ENCODE measurements at regions not wholly inside any gene's neighbourhood (a gene's known extent, or its start where the extent isn't known, plus 50 kb on each side); places are given as distances from the start of the nearest gene placed in this dataset.
"Not testable (repeated sequence)": the region's sequence is repeated elsewhere in the genome, so short reads cannot be mapped to it uniquely, and the experiment has no call there.

GRCh38 chr18:43830947-43831346 is 553.7 kb upstream of the SYT4 start:
- Histone ChIP-seq H3K4me1 (ENCODE audit: control insufficient read depth in 3 of 3, insufficient read depth in 3 of 3, low read length in 3 of 3) (no peaks in the 10 kb centered on the region), H3K27me3 (ENCODE audit: control insufficient read depth in 3 of 3, insufficient read depth in 3 of 3, low read length in 3 of 3) (no peaks in the 10 kb centered on the region), H3K4me3 (ENCODE audit: low read length in 3 of 3) (no peak overlapping the region), H3K36me3 (ENCODE audit: control insufficient read depth in 3 of 3, insufficient read depth in 3 of 3, low read length in 3 of 3) (no peaks in the 10 kb centered on the region), H3K9ac (ENCODE audit: low read depth in 1 of 3, low read length in 3 of 3) (peak overlapping the region in 1 of 3 donors; percentile 34), H3K9me3 (ENCODE audit: control insufficient read depth in 3 of 3, low read length in 3 of 3) (no peaks in the 10 kb centered on the region), H3K27ac (ENCODE audit: low read depth, low read length) (peak overlapping the region; percentile 16)

DNA sequence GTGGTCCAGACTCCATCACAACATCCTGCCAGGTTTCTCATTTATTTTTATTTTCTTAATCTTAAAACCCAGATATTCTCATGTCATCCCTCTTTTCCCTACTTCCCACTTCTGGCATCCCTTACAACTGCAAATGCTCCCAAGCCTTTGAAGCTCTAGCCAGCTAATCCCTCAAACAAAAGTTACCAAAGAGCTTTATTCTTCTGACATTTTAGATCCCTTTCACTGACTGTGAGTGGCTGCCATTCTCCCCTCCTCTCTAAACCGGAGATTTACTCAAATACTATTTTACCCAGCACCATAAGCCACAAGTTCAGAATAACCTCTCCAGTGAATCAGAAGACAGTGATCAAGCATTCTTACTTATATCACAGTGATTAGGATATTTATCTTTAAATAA is 569.0 kb upstream of the SYT4 start:
- H3K9me3 ChIP-seq (ENCODE audit: control insufficient read depth in 3 of 3, low read length in 3 of 3), result no peaks in the 10 kb centered on the region
- H3K36me3 ChIP-seq (ENCODE audit: control insufficient read depth in 3 of 3, insufficient read depth in 3 of 3, low read length in 3 of 3), result no peaks in the 10 kb centered on the region
- H3K27ac ChIP-seq (ENCODE audit: low read depth, low read length), result no peak overlapping the region
- no peak overlapping the region for H3K9ac ChIP-seq (ENCODE audit: low read depth in 1 of 3, low read length in 3 of 3)
- no peak overlapping the region for H3K4me3 ChIP-seq (ENCODE audit: low read length in 3 of 3)
- no peaks in the 10 kb centered on the region for H3K27me3 ChIP-seq (ENCODE audit: control insufficient read depth in 3 of 3, insufficient read depth in 3 of 3, low read length in 3 of 3)
- H3K4me1 ChIP-seq (ENCODE audit: control insufficient read depth in 3 of 3, insufficient read depth in 3 of 3, low read length in 3 of 3), result no peaks in the 10 kb centered on the region

DNA sequence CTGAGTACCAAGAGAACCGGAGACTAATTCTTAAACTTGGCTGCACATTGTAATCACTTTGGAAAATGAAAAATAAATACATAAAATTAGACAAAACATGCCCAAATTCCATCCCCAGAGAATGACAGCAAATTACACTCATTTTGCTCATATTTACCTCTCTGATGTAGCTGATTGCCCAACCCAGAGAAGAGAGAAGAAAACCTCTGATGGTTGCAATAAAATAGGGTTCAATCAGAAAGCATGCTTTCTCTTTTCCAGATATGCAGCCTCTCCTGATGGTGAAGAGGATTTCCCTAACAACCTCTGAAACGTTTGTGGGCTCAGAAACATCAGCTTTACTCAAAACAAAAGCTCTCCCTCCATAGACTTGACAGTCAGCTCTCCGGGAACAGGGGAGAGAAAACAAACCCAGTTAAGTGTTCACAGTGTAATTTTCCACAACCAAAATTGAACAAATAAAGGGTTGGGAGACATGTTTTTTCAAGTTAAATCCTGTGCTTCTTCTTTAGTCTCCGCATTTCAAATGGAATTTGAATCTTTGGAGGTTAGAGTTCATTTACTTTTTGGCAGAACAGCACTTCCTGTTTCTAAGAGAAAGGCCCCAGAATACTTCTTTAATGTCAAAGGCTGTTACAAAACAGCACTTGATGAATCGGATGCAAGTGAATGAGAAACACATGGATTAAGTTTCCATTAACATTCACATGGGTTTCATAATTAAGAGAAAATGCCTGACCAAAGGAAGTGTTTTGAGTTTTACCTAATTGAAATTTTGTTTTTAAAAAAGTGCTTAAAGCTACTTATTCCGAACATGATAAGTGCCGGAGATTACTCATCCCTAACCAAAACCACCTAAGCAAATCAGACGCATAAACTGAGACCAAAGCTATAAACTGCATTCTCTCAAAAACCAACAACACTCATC is 570.1 kb upstream of the SYT4 start:
- Histone ChIP-seq H3K36me3 (ENCODE audit: control insufficient read depth in 3 of 3, insufficient read depth in 3 of 3, low read length in 3 of 3) (no peaks in the 10 kb centered on the region), H3K27ac (ENCODE audit: low read depth, low read length) (peak overlapping the region; percentile 41), H3K4me3 (ENCODE audit: low read length in 3 of 3) (no peak overlapping the region), H3K27me3 (ENCODE audit: control insufficient read depth in 3 of 3, insufficient read depth in 3 of 3, low read length in 3 of 3) (no peaks in the 10 kb centered on the region), H3K9me3 (ENCODE audit: control insufficient read depth in 3 of 3, low read length in 3 of 3) (no peaks in the 10 kb centered on the region), H3K4me1 (ENCODE audit: control insufficient read depth in 3 of 3, insufficient read depth in 3 of 3, low read length in 3 of 3) (no peaks in the 10 kb centered on the region), H3K9ac (ENCODE audit: low read depth in 1 of 3, low read length in 3 of 3) (no peak overlapping the region)

GRCh38 chr18:43849831-43850230 is 572.5 kb upstream of the SYT4 start:
- not testable (repeated sequence) for H3K9me3 ChIP-seq (ENCODE audit: control insufficient read depth in 3 of 3, low read length in 3 of 3); H3K27ac ChIP-seq (ENCODE audit: low read depth, low read length); H3K4me1 ChIP-seq (ENCODE audit: control insufficient read depth in 3 of 3, insufficient read depth in 3 of 3, low read length in 3 of 3); H3K27me3 ChIP-seq (ENCODE audit: control insufficient read depth in 3 of 3, insufficient read depth in 3 of 3, low read length in 3 of 3); H3K36me3 ChIP-seq (ENCODE audit: control insufficient read depth in 3 of 3, insufficient read depth in 3 of 3, low read length in 3 of 3); H3K9ac ChIP-seq (ENCODE audit: low read depth in 1 of 3, low read length in 3 of 3); H3K4me3 ChIP-seq (ENCODE audit: low read length in 3 of 3)

- Histone ChIP-seq H3K4me1 (ENCODE audit: control insufficient read depth in 3 of 3, insufficient read depth in 3 of 3, low read length in 3 of 3) (no peaks in the 10 kb centered on the region), H3K9ac (ENCODE audit: low read depth in 1 of 3, low read length in 3 of 3) (no peak overlapping the region), H3K9me3 (ENCODE audit: control insufficient read depth in 3 of 3, low read length in 3 of 3) (no peaks in the 10 kb centered on the region), H3K4me3 (ENCODE audit: low read length in 3 of 3) (no peak overlapping the region), H3K27ac (ENCODE audit: low read depth, low read length) (no peak overlapping the region), H3K27me3 (ENCODE audit: control insufficient read depth in 3 of 3, insufficient read depth in 3 of 3, low read length in 3 of 3) (no peaks in the 10 kb centered on the region), H3K36me3 (ENCODE audit: control insufficient read depth in 3 of 3, insufficient read depth in 3 of 3, low read length in 3 of 3) (no peaks in the 10 kb centered on the region)
Measured at GRCh38 chr18:43855376-43855775, 578.1 kb upstream of the SYT4 start.

DNA sequence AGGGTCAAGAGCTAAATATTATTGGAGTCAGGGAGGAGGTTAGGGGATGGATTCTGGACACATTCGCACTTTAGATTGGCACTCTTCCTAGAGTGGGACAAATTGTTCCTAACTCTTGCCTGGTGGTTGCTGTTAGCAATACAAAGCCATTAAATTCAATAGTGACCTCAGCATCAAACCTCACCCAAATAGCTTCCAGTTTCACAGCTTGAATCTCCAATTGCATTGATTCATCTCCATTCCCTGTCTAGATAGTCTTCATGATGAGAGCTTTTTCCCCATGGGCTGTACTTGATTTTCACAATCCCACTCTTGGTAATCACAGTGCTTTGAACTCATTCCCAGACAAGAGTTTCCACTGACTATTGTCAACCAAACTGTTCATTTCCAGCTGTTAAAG is 585.9 kb upstream of the SYT4 start:
- H3K9me3 ChIP-seq (ENCODE audit: control insufficient read depth in 3 of 3, low read length in 3 of 3), result no peaks in the 10 kb centered on the region
- peaks cover 0 to 3% (median 0%) of the 10 kb centered on the region in 3 donors for H3K4me1 ChIP-seq (ENCODE audit: control insufficient read depth in 3 of 3, insufficient read depth in 3 of 3, low read length in 3 of 3)
- no peak overlapping the region for H3K9ac ChIP-seq (ENCODE audit: low read depth in 1 of 3, low read length in 3 of 3)
- H3K27me3 ChIP-seq (ENCODE audit: control insufficient read depth in 3 of 3, insufficient read depth in 3 of 3, low read length in 3 of 3), result no peaks in the 10 kb centered on the region
- no peak overlapping the region for H3K27ac ChIP-seq (ENCODE audit: low read depth, low read length)
- H3K36me3 ChIP-seq (ENCODE audit: control insufficient read depth in 3 of 3, insufficient read depth in 3 of 3, low read length in 3 of 3), result no peaks in the 10 kb centered on the region
- H3K4me3 ChIP-seq (ENCODE audit: low read length in 3 of 3), result no peak overlapping the region

GRCh38 chr18:43866696-43867095 is 589.4 kb upstream of the SYT4 start:
- no peaks in the 10 kb centered on the region for H3K9me3 ChIP-seq (ENCODE audit: control insufficient read depth in 3 of 3, low read length in 3 of 3)
- no peaks in the 10 kb centered on the region for H3K36me3 ChIP-seq (ENCODE audit: control insufficient read depth in 3 of 3, insufficient read depth in 3 of 3, low read length in 3 of 3)
- no peaks in the 10 kb centered on the region for H3K27me3 ChIP-seq (ENCODE audit: control insufficient read depth in 3 of 3, insufficient read depth in 3 of 3, low read length in 3 of 3)

GRCh38 chr18:43868497-43868995 is 591.3 kb upstream of the SYT4 start:
- Histone ChIP-seq H3K4me1 (ENCODE audit: control insufficient read depth in 3 of 3, insufficient read depth in 3 of 3, low read length in 3 of 3) (peaks cover 0 to 4% (median 4%) of the 10 kb centered on the region in 3 donors), H3K27ac (ENCODE audit: low read depth, low read length) (no peak overlapping the region), H3K36me3 (ENCODE audit: control insufficient read depth in 3 of 3, insufficient read depth in 3 of 3, low read length in 3 of 3) (no peaks in the 10 kb centered on the region), H3K9me3 (ENCODE audit: control insufficient read depth in 3 of 3, low read length in 3 of 3) (no peaks in the 10 kb centered on the region), H3K9ac (ENCODE audit: low read depth in 1 of 3, low read length in 3 of 3) (no peak overlapping the region), H3K27me3 (ENCODE audit: control insufficient read depth in 3 of 3, insufficient read depth in 3 of 3, low read length in 3 of 3) (no peaks in the 10 kb centered on the region), H3K4me3 (ENCODE audit: low read length in 3 of 3) (no peak overlapping the region)

More at GRCh38 chr18:43866696-43867095, 589.4 kb upstream of the SYT4 start:
- no peak overlapping the region for H3K4me3 ChIP-seq (ENCODE audit: low read length in 3 of 3)
- no peak overlapping the region for H3K27ac ChIP-seq (ENCODE audit: low read depth, low read length)
- H3K4me1 ChIP-seq (ENCODE audit: control insufficient read depth in 3 of 3, insufficient read depth in 3 of 3, low read length in 3 of 3), result peaks cover 0 to 7% (median 4%) of the 10 kb centered on the region in 3 donors
- no peak overlapping the region for H3K9ac ChIP-seq (ENCODE audit: low read depth in 1 of 3, low read length in 3 of 3)

DNA sequence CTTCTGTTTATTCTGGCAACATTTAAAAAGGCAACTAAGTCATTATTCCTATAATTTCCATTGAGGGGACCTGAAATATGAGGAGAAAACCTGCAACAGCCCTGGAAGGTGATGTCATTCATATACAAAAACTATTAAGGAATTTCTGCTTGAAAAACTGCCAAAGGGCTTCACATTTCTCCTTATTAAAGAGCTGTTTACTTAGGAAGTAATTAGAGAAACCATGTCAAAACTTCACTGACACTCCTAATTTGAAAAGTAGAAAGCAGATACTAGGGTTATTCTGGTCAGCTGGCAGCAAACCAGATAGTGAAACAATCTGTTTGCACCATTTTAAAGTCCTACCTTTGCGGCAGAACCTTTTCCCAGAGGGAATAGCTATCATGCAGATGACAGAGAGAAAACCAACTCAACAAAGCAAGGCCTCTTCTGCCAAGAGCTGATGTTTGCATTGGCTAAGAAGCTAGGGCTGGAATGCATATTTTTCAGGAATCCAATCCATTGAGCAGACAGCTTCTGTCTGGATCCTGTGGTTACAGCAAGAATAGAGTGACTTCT is 592.2 kb upstream of the SYT4 start:
- Histone ChIP-seq H3K27ac (ENCODE audit: low read depth, low read length) (no peak overlapping the region), H3K36me3 (ENCODE audit: control insufficient read depth in 3 of 3, insufficient read depth in 3 of 3, low read length in 3 of 3) (no peaks in the 10 kb centered on the region), H3K4me3 (ENCODE audit: low read length in 3 of 3) (no peak overlapping the region), H3K4me1 (ENCODE audit: control insufficient read depth in 3 of 3, insufficient read depth in 3 of 3, low read length in 3 of 3) (peaks cover 0 to 4% (median 4%) of the 10 kb centered on the region in 3 donors), H3K27me3 (ENCODE audit: control insufficient read depth in 3 of 3, insufficient read depth in 3 of 3, low read length in 3 of 3) (no peaks in the 10 kb centered on the region), H3K9me3 (ENCODE audit: control insufficient read depth in 3 of 3, low read length in 3 of 3) (no peaks in the 10 kb centered on the region), H3K9ac (ENCODE audit: low read depth in 1 of 3, low read length in 3 of 3) (no peak overlapping the region)

DNA sequence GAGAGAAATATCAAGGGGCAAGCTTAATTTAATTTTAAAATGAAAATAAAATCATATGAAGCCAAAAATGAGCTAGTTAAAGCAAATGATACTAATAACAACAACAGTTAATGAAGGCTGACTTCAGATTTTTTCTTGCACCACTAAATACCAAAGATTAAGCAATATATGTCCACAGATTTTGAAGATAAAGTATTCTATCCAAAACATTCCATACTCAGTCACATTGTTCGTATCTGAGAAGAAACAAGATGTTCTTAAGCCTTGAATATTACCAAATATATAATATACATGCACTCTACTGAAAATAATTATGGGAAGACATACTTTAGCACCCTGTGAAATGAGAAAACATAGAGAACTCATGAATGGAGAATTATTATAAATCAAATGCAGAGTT is 593.3 kb upstream of the SYT4 start:
- H3K9me3 ChIP-seq (ENCODE audit: control insufficient read depth in 3 of 3, low read length in 3 of 3), result no peaks in the 10 kb centered on the region
- no peak overlapping the region for H3K4me3 ChIP-seq (ENCODE audit: low read length in 3 of 3)
- H3K4me1 ChIP-seq (ENCODE audit: control insufficient read depth in 3 of 3, insufficient read depth in 3 of 3, low read length in 3 of 3), result peaks cover 0 to 4% (median 4%) of the 10 kb centered on the region in 3 donors
- H3K36me3 ChIP-seq (ENCODE audit: control insufficient read depth in 3 of 3, insufficient read depth in 3 of 3, low read length in 3 of 3), result no peaks in the 10 kb centered on the region
- H3K27me3 ChIP-seq (ENCODE audit: control insufficient read depth in 3 of 3, insufficient read depth in 3 of 3, low read length in 3 of 3), result no peaks in the 10 kb centered on the region
- no peak overlapping the region for H3K9ac ChIP-seq (ENCODE audit: low read depth in 1 of 3, low read length in 3 of 3)
- H3K27ac ChIP-seq (ENCODE audit: low read depth, low read length), result no peak overlapping the region

Measured in skeletal muscle tissue (tissue), 3 donors.